H9 (cell line): ENCODE measurements at regions not wholly inside any gene's neighbourhood (a gene's known extent, or its start where the extent isn't known, plus 50 kb on each side); places are given as distances from the start of the nearest gene placed in this dataset.

Source experiments
- DNase-seq: peaks from one replicate; pipeline ENCODE4 v3.0.0-alpha.2; 2017
- H2AFZ ChIP-seq: one replicate; pipeline ENCODE4 v1.6.1; 2013; ENCODE audit warnings: mild to moderate bottlenecking, low read length, control low read depth, moderate library complexity
- H2AK5ac ChIP-seq: 2 replicates; pipeline ENCODE4 v1.6.1; 2013; ENCODE audit warnings: low read length, control low read depth, mixed read lengths; ENCODE audit not compliant: insufficient read length
- H2BK120ac ChIP-seq: one replicate; pipeline ENCODE4 v1.6.1; 2013; ENCODE audit warnings: low read depth, mild to moderate bottlenecking, low read length, control low read depth, inconsistent platforms; ENCODE audit not compliant: poor library complexity, severe bottlenecking
- H2BK12ac ChIP-seq: 2 replicates; pipeline ENCODE4 v1.6.1; 2013; ENCODE audit warnings: low read length, control low read depth, mixed read lengths, low read depth; ENCODE audit not compliant: insufficient read length
- H2BK15ac ChIP-seq: 2 replicates; pipeline ENCODE4 v1.6.1; 2013; ENCODE audit warnings: low read depth, low read length, control low read depth
- H2BK20ac ChIP-seq: one replicate; pipeline ENCODE4 v1.6.1; 2013; ENCODE audit warnings: low read depth, mild to moderate bottlenecking, low read length, control low read depth, inconsistent platforms; ENCODE audit not compliant: poor library complexity, severe bottlenecking
- H2BK5ac ChIP-seq: 2 replicates; pipeline ENCODE4 v1.6.1; 2013; ENCODE audit warnings: low read length, control low read depth, mixed read lengths; ENCODE audit not compliant: insufficient read length
- H3K14ac ChIP-seq: 2 replicates; pipeline ENCODE4 v1.6.1; 2013; ENCODE audit warnings: low read length, control low read depth; ENCODE audit not compliant: insufficient read depth
- H3K18ac ChIP-seq: 2 replicates; pipeline ENCODE4 v1.6.1; 2013; ENCODE audit warnings: low read depth, mild to moderate bottlenecking, mixed read lengths, low read length, control low read depth; ENCODE audit not compliant: insufficient read length
- H3K23ac ChIP-seq: 2 replicates; pipeline ENCODE4 v1.6.1; 2013; ENCODE audit warnings: low read length, control low read depth, mixed read lengths, low read depth; ENCODE audit not compliant: insufficient read length
- H3K23me2 ChIP-seq: 2 replicates; pipeline ENCODE4 v1.6.1; 2013; ENCODE audit warnings: low read depth, mild to moderate bottlenecking, mixed read lengths, low read length, control low read depth; ENCODE audit not compliant: insufficient read length, poor library complexity, severe bottlenecking
- H3K27ac ChIP-seq: 2 replicates; pipeline ENCODE4 v1.5.1; 2013; ENCODE audit warnings: low read length, control low read depth, mixed read lengths, low read depth; ENCODE audit not compliant: insufficient read length
- H3K27me3 ChIP-seq: 2 replicates; pipeline ENCODE4 v1.6.1; 2013; ENCODE audit warnings: low read length, control low read depth, inconsistent platforms; ENCODE audit not compliant: insufficient read depth
- H3K4ac ChIP-seq: 2 replicates; pipeline ENCODE4 v1.6.1; 2013; ENCODE audit warnings: low read depth, mild to moderate bottlenecking, control low read depth, inconsistent platforms, low read length, moderate library complexity
- H3K4me1 ChIP-seq: 2 replicates; pipeline ENCODE4 v1.6.1; 2013; ENCODE audit warnings: low read length, control low read depth, inconsistent platforms; ENCODE audit not compliant: insufficient read depth
- H3K4me2 ChIP-seq: 2 replicates; pipeline ENCODE4 v1.6.1; 2013; ENCODE audit warnings: low read length, control low read depth, mixed read lengths; ENCODE audit not compliant: insufficient read length, insufficient read depth
- H3K56ac ChIP-seq: 2 replicates; pipeline ENCODE4 v1.6.1; 2013; ENCODE audit warnings: low read depth, mild to moderate bottlenecking, mixed read lengths, low read length, control low read depth; ENCODE audit not compliant: insufficient read length
- H3K79me1 ChIP-seq: 2 replicates; pipeline ENCODE4 v1.6.1; 2013; ENCODE audit warnings: low read depth, mild to moderate bottlenecking, moderate library complexity, low read length, control low read depth, inconsistent platforms; ENCODE audit not compliant: insufficient read depth, poor library complexity, severe bottlenecking
- H3K79me2 ChIP-seq: 2 replicates; pipeline ENCODE4 v1.6.1; 2013; ENCODE audit warnings: low read length, control low read depth, inconsistent platforms; ENCODE audit not compliant: insufficient read depth
- H3K9ac ChIP-seq: 2 replicates; pipeline ENCODE4 v1.6.1; 2013; ENCODE audit warnings: low read length, control low read depth, mixed read lengths; ENCODE audit not compliant: insufficient read length; ENCODE audit errors: extremely low read depth
- H3K9me3 ChIP-seq: one replicate; pipeline ENCODE4 v1.6.1; 2013; ENCODE audit warnings: low read depth, low read length, inconsistent platforms; ENCODE audit not compliant: control insufficient read depth
- H3T11ph ChIP-seq: one replicate; pipeline ENCODE4 v1.6.1; 2013; ENCODE audit warnings: mild to moderate bottlenecking, low read length, control low read depth, inconsistent platforms
- H4K20me1 ChIP-seq: one replicate; pipeline ENCODE4 v1.6.1; 2013; ENCODE audit not compliant: control insufficient read depth, insufficient read length, insufficient read depth
- H4K5ac ChIP-seq: 2 replicates; pipeline ENCODE4 v1.6.1; 2013; ENCODE audit warnings: low read depth, mild to moderate bottlenecking, mixed read lengths, low read length, control low read depth; ENCODE audit not compliant: insufficient read length
- H4K8ac ChIP-seq: replicated peaks from 2 replicates; pipeline ENCODE4 v1.6.1; 2013; ENCODE audit warnings: low read length, control low read depth, mixed read lengths, low read depth; ENCODE audit not compliant: insufficient read length
- H4K91ac ChIP-seq: 2 replicates; pipeline ENCODE4 v1.6.1; 2013; ENCODE audit warnings: low read depth, mild to moderate bottlenecking, moderate library complexity, mixed read lengths, low read length, control low read depth; ENCODE audit not compliant: insufficient read length
- H3K27ac Mint-ChIP-seq, 3 experiments: 2 replicates in 2 of 3; 3 replicates in 1 of 3; pipeline ENCODE4 v1.8.0; 2020 to 2021; ENCODE audit warnings: mixed read lengths in 3 of 3, mild to moderate bottlenecking in 1 of 3, moderate library complexity in 1 of 3
- H3K27me3 Mint-ChIP-seq: 2 replicates; pipeline ENCODE4 v1.8.0; 2021; ENCODE audit warnings: low read depth, mild to moderate bottlenecking, moderate library complexity, mixed read lengths
- H3K36me3 Mint-ChIP-seq, 3 experiments: 2 replicates in 2 of 3; 3 replicates in 1 of 3; pipeline ENCODE4 v1.8.0; 2020 to 2021; ENCODE audit warnings: low read depth in 3 of 3, mixed read lengths in 3 of 3; ENCODE audit not compliant: insufficient read depth in 1 of 3
- H3K4me1 Mint-ChIP-seq, 2 experiments: 2 replicates each; pipeline ENCODE4 v1.8.0; 2020; ENCODE audit warnings: mixed read lengths in 2 of 2
- H3K4me3 Mint-ChIP-seq, 2 experiments: 2 replicates in 1 of 2; 3 replicates in 1 of 2; pipeline ENCODE4 v1.8.0; 2020 to 2021; ENCODE audit warnings: mild to moderate bottlenecking in 2 of 2, mixed read lengths in 2 of 2, moderate library complexity in 1 of 2
- H3K9me3 Mint-ChIP-seq, 2 experiments: 2 replicates in 1 of 2; 3 replicates in 1 of 2; pipeline ENCODE4 v1.8.0; 2020; ENCODE audit warnings: mild to moderate bottlenecking in 2 of 2, mixed read lengths in 2 of 2, moderate library complexity in 1 of 2
- WGBS: extraction: QIAGEN DNeasy Blood & Tissue Kit; methylation state at CpG from one replicate; pipeline ENCODE4 v1.1.7; 2013; ENCODE audit warnings: missing lambda C conversion rate, low lambda C conversion rate, mixed read lengths; ENCODE audit not compliant: insufficient read length; ENCODE audit errors: extremely low coverage; 5-methylcytosine and 5-hydroxymethylcytosine counted together
- TF ChIP-seq, protein P1 (sequence below): fragments of 200-600 bp; sonication (generic); conservative IDR thresholded peaks from 3 replicates; pipeline ENCODE4 v1.8.0; 2021; ENCODE audit warnings: antibody characterized with exemption, mild to moderate bottlenecking

DNA sequence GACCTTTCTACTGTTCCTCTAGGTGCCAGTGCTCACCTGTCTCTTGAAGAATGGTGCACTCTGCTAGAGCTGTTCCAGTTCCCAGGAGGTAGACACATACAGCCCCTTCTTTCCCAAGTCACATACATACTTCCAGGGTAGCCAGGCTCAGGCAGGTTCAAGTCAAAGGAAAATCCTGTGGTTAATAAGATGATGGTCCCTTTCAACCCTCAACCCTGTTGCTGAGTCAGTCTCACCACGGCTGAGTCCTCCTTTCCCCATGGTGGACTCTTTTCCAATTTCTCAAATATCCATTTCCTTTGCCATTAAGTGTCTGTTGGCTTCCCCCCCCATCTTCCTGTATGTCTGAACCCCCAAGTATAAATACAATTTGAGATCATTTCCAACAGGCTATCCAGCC is 56.1 kb upstream of the ACAN start:
- no peak overlapping the region for H2BK15ac ChIP-seq
- H4K8ac ChIP-seq: no peak overlapping the region
- H3K14ac ChIP-seq: no peak overlapping the region
- no peak overlapping the region for H2BK20ac ChIP-seq
- TF ChIP-seq, protein P1, sequence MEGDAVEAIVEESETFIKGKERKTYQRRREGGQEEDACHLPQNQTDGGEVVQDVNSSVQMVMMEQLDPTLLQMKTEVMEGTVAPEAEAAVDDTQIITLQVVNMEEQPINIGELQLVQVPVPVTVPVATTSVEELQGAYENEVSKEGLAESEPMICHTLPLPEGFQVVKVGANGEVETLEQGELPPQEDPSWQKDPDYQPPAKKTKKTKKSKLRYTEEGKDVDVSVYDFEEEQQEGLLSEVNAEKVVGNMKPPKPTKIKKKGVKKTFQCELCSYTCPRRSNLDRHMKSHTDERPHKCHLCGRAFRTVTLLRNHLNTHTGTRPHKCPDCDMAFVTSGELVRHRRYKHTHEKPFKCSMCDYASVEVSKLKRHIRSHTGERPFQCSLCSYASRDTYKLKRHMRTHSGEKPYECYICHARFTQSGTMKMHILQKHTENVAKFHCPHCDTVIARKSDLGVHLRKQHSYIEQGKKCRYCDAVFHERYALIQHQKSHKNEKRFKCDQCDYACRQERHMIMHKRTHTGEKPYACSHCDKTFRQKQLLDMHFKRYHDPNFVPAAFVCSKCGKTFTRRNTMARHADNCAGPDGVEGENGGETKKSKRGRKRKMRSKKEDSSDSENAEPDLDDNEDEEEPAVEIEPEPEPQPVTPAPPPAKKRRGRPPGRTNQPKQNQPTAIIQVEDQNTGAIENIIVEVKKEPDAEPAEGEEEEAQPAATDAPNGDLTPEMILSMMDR: no peak
- H4K5ac ChIP-seq: no peak overlapping the region
- no peak for DNase-seq
- no CpG with 5 or more reads among the region's 1 CpG for WGBS
- no peak overlapping the region for H3T11ph ChIP-seq
- Mint-ChIP-seq H3K27ac (no peak overlapping the region), H3K4me1 (peaks cover 7 to 9% of the 10 kb centered on the region in 2 experiments), H3K4me3 (no peak overlapping the region), H3K27me3 (peaks cover 22% of the 10 kb centered on the region), H3K36me3 (no peaks in the 10 kb centered on the region), H3K9me3 (no peaks in the 10 kb centered on the region; a peak in 1 of 5 replicates)
- H3K18ac ChIP-seq: no peak overlapping the region
- no peak overlapping the region for H3K4ac ChIP-seq
- no peak overlapping the region for H3K4me2 ChIP-seq
- H3K23me2 ChIP-seq: no peaks in the 10 kb centered on the region
- H2AFZ ChIP-seq: no peak overlapping the region
- H2BK120ac ChIP-seq: no peak overlapping the region
- no peak overlapping the region for H2BK5ac ChIP-seq
- no peak overlapping the region for H2AK5ac ChIP-seq
- H4K91ac ChIP-seq: no peak overlapping the region
- H3K27me3 ChIP-seq: no peaks in the 10 kb centered on the region
- no peak overlapping the region for H3K9ac ChIP-seq
- no peak overlapping the region for H3K23ac ChIP-seq
- H3K79me2 ChIP-seq: no peaks in the 10 kb centered on the region
- H3K4me1 ChIP-seq: peaks cover 4% of the 10 kb centered on the region; the same call in 1 of the 2 replicates
- H4K20me1 ChIP-seq: no peaks in the 10 kb centered on the region
- no peaks in the 10 kb centered on the region for H3K9me3 ChIP-seq
- H3K56ac ChIP-seq: no peak overlapping the region
- H3K79me1 ChIP-seq: no peaks in the 10 kb centered on the region
- no peak overlapping the region for H3K27ac ChIP-seq
- H2BK12ac ChIP-seq: no peak overlapping the region
